ENCODE measurements at regions not wholly inside any gene's neighbourhood (a gene's known extent, or its start where the extent isn't known, plus 50 kb on each side); places are given as distances from the start of the nearest gene placed in this dataset.

- H2AFZ ChIP-seq (ENCODE audit: low read depth, low read length): no peak overlapping the region
- no peaks in the 10 kb centered on the region for H3K36me3 ChIP-seq (ENCODE audit: control insufficient read depth in 2 of 2, extremely low read depth in 1 of 2, insufficient read depth in 2 of 2, low read length in 2 of 2)
- H3K4me1 ChIP-seq (ENCODE audit: control insufficient read depth, extremely low read depth, insufficient read depth, low read length): no peaks in the 10 kb centered on the region
- no peaks in the 10 kb centered on the region for H3K79me2 ChIP-seq (ENCODE audit: control insufficient read depth, insufficient read depth, low read length)
- H3K9ac ChIP-seq (replicated peaks; ENCODE audit: extremely low read depth, insufficient read depth, low read length): no peak overlapping the region
- peaks cover 11% of the 10 kb centered on the region for H3K9me3 ChIP-seq (replicated peaks; ENCODE audit: control insufficient read depth, insufficient read depth, low read length)
- H3K27ac ChIP-seq (ENCODE audit: insufficient read depth, low read depth, low read length): no peak overlapping the region
- no peaks in the 10 kb centered on the region for H3K9me1 ChIP-seq (replicated peaks; ENCODE audit: control insufficient read depth, extremely low read depth, insufficient read depth, low read length)
- DNase-seq (ENCODE audit: low read depth, low spot score) (no peak), FAIRE-seq (no peak)
- no peaks in the 10 kb centered on the region for H4K20me1 ChIP-seq (replicated peaks; ENCODE audit: control insufficient read depth, extremely low read depth, insufficient read depth, low read length)
- POLR2A ChIA-PET: no interaction called here
- H3K4me3 ChIP-seq (replicated peaks in 1 of 3; ENCODE audit: insufficient read depth in 1 of 3, low read depth in 1 of 3, low read length in 3 of 3): no peak overlapping the region
- no peak overlapping the region for H3K4me2 ChIP-seq (ENCODE audit: insufficient read depth, low read length)
- dilution Hi-C loops (cut with MboI; ENCODE audit: extremely low pct_ligation_motif_present, low sequenced_read_pairs): no loop called here
- CTCF ChIA-PET: no interaction called here
- no TSS peak for BruUV-seq (replicated peaks)
- no peaks in the 10 kb centered on the region for H3K27me3 ChIP-seq (ENCODE audit: control insufficient read depth in 2 of 2, insufficient read depth in 2 of 2, low read length in 2 of 2)
- intact Hi-C loops (cut with micrococcal nuclease): no loop called here
- TF ChIP-seq POLR2A (IDR thresholded peaks at IDR 0.05; ENCODE audit: low read depth, low read length) (no peak), POLR2AphosphoS5 (IDR thresholded peaks at IDR 0.05; ENCODE audit: insufficient read depth, low read depth, low read length) (no peak), EZH2 (IDR thresholded peaks at IDR 0.05; ENCODE audit: borderline replicate concordance, low read depth, low read length, severe bottlenecking) (no peak), CTCF (IDR thresholded peaks at IDR 0.05; ENCODE audit: extremely low read depth in 1 of 2, insufficient read depth in 1 of 2, low read depth in 1 of 2, low read length in 2 of 2) (no peak), MAX (IDR thresholded peaks at IDR 0.05; ENCODE audit: insufficient read depth, insufficient read length) (no peak), JUN (IDR thresholded peaks at IDR 0.05; ENCODE audit: borderline replicate concordance, insufficient read depth, insufficient read length, low read depth) (no peak), FOS (IDR thresholded peaks at IDR 0.05; ENCODE audit: borderline replicate concordance, insufficient read depth, low read length) (no peak), MYC (IDR thresholded peaks at IDR 0.05; ENCODE audit: low read depth, low read length) (no peak), GATA2 (IDR thresholded peaks at IDR 0.05; ENCODE audit: insufficient read depth, insufficient read length, low read depth, low read length) (no peak)
Measured at GRCh38 chr14:99077844-99078236, 194.2 kb downstream of the BCL11B start.
